GM12878 (cell line): ENCODE measurements at regions not wholly inside any gene's neighbourhood (a gene's known extent, or its start where the extent isn't known, plus 50 kb on each side); places are given as distances from the start of the nearest gene placed in this dataset.

Source experiments
- ATAC-seq: fragments of 200-7000 bp; cut with Tn5 transposase; 3 replicates; pipeline ENCODE4 v1.9.1; 2020; ENCODE audit warnings: mild to moderate bottlenecking, moderate library complexity
- BruUV-seq: library from RNA; stranded (reverse); fragments of 400-500 nt; replicated peaks from 2 replicates; lab custom pipeline; 2021; lab: Mats Ljungman, UMichigan
- CTCF ChIA-PET: fragments of 300-600 bp; sonication (Branson Sonifier 250); formaldehyde crosslinking; extraction: SDS; loops from one replicate; lab custom pipeline; 2021; ENCODE audit warnings: inconsistent platforms; lab: Yijun Ruan, JAX
- POLR2A ChIA-PET: fragments of 350-600 bp; formaldehyde crosslinking; extraction: SDS; loops from one replicate; lab custom pipeline; 2021; ENCODE audit warnings: inconsistent platforms; lab: Charles Lee
- RAD21 ChIA-PET: fragments of 300-600 bp; sonication (Branson Sonifier 250); formaldehyde crosslinking; loops from one replicate; lab custom pipeline; 2023; ENCODE audit warnings: antibody characterized with exemption; ENCODE audit not compliant: unreplicated experiment; lab: Charles Lee
- SMC1A ChIA-PET: fragments of 300-600 bp; sonication (Branson Sonifier 250); formaldehyde crosslinking; loops from one replicate; lab custom pipeline; 2023; ENCODE audit not compliant: unreplicated experiment, uncharacterized antibody; lab: Charles Lee
- DNase-seq: peaks from one replicate; pipeline ENCODE4 v3.0.0-alpha.2; 2011; ENCODE audit warnings: low read depth, low spot score
- FAIRE-seq: peaks from 3 replicates; lab custom pipeline; 2011; peaks lifted over from hg19 to GRCh38; lab: Jason Lieb, UNC
- H2AFZ ChIP-seq: 2 replicates; pipeline ENCODE4 v1.6.0; 2011; ENCODE audit warnings: low read depth, low read length, control low read depth; ENCODE audit not compliant: control insufficient read depth
- H3K27ac ChIP-seq: 2 replicates; pipeline ENCODE4 v1.5.1; 2011; ENCODE audit warnings: control low read depth; ENCODE audit not compliant: control insufficient read depth, insufficient read depth
- H3K27me3 ChIP-seq, 2 experiments: replicated peaks in 1 of 2; 2 replicates each; pipeline versions ENCODE4 v1.6.0 to v1.6.1; 2011; ENCODE audit warnings: low read length in 1 of 2; ENCODE audit not compliant: control insufficient read depth in 2 of 2, insufficient read depth in 2 of 2
- H3K36me3 ChIP-seq, 2 experiments: 2 replicates each; pipeline ENCODE4 v1.5.1; 2011; ENCODE audit warnings: low read length in 1 of 2; ENCODE audit not compliant: control insufficient read depth in 2 of 2, insufficient read depth in 2 of 2
- H3K4me1 ChIP-seq: 2 replicates; pipeline ENCODE4 v1.6.1; 2011; ENCODE audit warnings: mild to moderate bottlenecking, low read length, moderate library complexity, mixed read lengths; ENCODE audit not compliant: control insufficient read depth, insufficient read depth
- H3K4me2 ChIP-seq: 2 replicates; pipeline ENCODE4 v1.6.0; 2011; ENCODE audit warnings: control low read depth; ENCODE audit not compliant: control insufficient read depth, insufficient read depth
- H3K4me3 ChIP-seq: fragments of 200-600 bp; sonication (generic); 2 replicates; pipeline ENCODE4 v1.5.1; 2016
- H3K79me2 ChIP-seq: 2 replicates; pipeline ENCODE4 v1.6.0; 2011; ENCODE audit warnings: low read length; ENCODE audit not compliant: control insufficient read depth, insufficient read depth
- H3K9ac ChIP-seq: 2 replicates; pipeline ENCODE4 v1.8.0; 2011; ENCODE audit warnings: low read length, control low read depth, mixed read lengths; ENCODE audit not compliant: control insufficient read depth, insufficient read depth
- H3K9me3 ChIP-seq: replicated peaks from 3 replicates; pipeline ENCODE4 v1.5.1; 2011; ENCODE audit warnings: mild to moderate bottlenecking, low read length; ENCODE audit not compliant: control insufficient read depth, insufficient read depth
- H4K20me1 ChIP-seq: 2 replicates; pipeline ENCODE4 v1.6.0; 2011; ENCODE audit not compliant: control insufficient read depth, insufficient read depth
- BCL11A ChIP-seq: IDR thresholded peaks from 2 replicates; pipeline ENCODE4 v1.6.1; 2011; ENCODE audit warnings: low read depth, low read length
- MEF2A ChIP-seq: IDR thresholded peaks from 2 replicates; pipeline ENCODE4 v1.6.1; 2011; ENCODE audit warnings: low read depth, mild to moderate bottlenecking, low read length, moderate library complexity; ENCODE audit not compliant: insufficient read depth
- MEF2B ChIP-seq: fragments of 450-650 bp; IDR thresholded peaks from 2 replicates; pipeline ENCODE4 v1.6.1; 2018; ENCODE audit warnings: mild to moderate bottlenecking, moderate library complexity; ENCODE audit not compliant: partially characterized antibody, poor library complexity, severe bottlenecking
- NFYA ChIP-seq: IDR thresholded peaks from 2 replicates; pipeline ENCODE4 v1.6.1; 2011; ENCODE audit warnings: low read depth, mild to moderate bottlenecking, low read length, improper control_type of control experiment, borderline replicate concordance
- RBBP5 ChIP-seq: fragments of 200-600 bp; sonication (generic); conservative IDR thresholded peaks from 2 replicates; pipeline ENCODE4 v1.6.1; 2016
- SMAD1 ChIP-seq: fragments of 450-650 bp; IDR thresholded peaks from 2 replicates; pipeline ENCODE4 v1.6.1; 2018; ENCODE audit warnings: mild to moderate bottlenecking, low read depth; ENCODE audit not compliant: partially characterized antibody
- WRNIP1 ChIP-seq: IDR thresholded peaks from 2 replicates; pipeline ENCODE4 v1.6.1; 2011; ENCODE audit warnings: low read depth, low read length, improper control_type of control experiment, borderline replicate concordance
- YBX1 ChIP-seq: fragments of 450-650 bp; IDR thresholded peaks from 2 replicates; pipeline ENCODE4 v1.6.1; 2016; ENCODE audit warnings: antibody characterized with exemption
- ZNF24 ChIP-seq: fragments of 450-650 bp; IDR thresholded peaks from 2 replicates; pipeline ENCODE4 v1.6.1; 2017; ENCODE audit warnings: antibody characterized with exemption, mild to moderate bottlenecking
- ZNF274 ChIP-seq: IDR thresholded peaks from one replicate; pipeline ENCODE4 v1.8.0; 2011; ENCODE audit not compliant: insufficient read length, insufficient read depth
- WGBS: methylation state at CpG from one replicate; pipeline ENCODE4 v1.1.6; 2016; ENCODE audit warnings: low lambda C conversion rate; ENCODE audit not compliant: insufficient replicate concordance, insufficient coverage; ENCODE audit errors: missing lambda C conversion rate; 5-methylcytosine and 5-hydroxymethylcytosine counted together
- in situ Hi-C: fragments of 300-500 bp; cut with MboI; formaldehyde crosslinking; loops from 9 replicates; pipeline ENCODE4 v1.14.3; 2018; ENCODE audit warnings: mixed read lengths
- intact Hi-C: fragments of 100-400 bp; cut with micrococcal nuclease; formaldehyde crosslinking; loops from one replicate; pipeline ENCODE4 v1.14.2; 2022; ENCODE audit not compliant: unreplicated experiment
- TF ChIP-seq, protein P1 (sequence below): fragments of 450-650 bp; formaldehyde crosslinking; IDR thresholded peaks from 2 replicates; pipeline ENCODE4 v1.5.0; 2022; ENCODE audit warnings: mild to moderate bottlenecking, missing genetic modification characterization

DNA sequence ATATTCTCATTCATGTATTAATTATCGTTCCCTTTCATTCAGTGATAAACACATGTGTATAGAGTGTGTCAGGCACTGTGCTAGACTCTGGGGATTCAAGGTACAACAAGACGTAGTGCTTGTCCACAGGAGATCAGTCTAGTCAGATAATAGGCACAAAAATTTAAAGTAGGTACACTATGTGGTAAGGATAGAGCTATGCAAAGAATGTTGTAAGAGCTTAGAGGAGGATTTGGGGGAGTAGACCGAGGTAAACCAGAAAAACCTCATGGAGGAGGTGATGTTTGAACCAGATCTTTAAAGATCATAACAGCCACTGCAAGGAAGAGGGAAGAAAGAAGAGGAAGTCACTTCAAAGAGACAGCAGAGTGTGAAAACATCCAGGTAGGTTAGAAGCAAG, 256.9 kb upstream of the DDX18 start (continued):
- TF ChIP-seq WRNIP1 (no peak), NFYA (no peak), YBX1 (no peak), SMAD1 (no peak), BCL11A (no peak)
- TF ChIP-seq, protein P1, sequence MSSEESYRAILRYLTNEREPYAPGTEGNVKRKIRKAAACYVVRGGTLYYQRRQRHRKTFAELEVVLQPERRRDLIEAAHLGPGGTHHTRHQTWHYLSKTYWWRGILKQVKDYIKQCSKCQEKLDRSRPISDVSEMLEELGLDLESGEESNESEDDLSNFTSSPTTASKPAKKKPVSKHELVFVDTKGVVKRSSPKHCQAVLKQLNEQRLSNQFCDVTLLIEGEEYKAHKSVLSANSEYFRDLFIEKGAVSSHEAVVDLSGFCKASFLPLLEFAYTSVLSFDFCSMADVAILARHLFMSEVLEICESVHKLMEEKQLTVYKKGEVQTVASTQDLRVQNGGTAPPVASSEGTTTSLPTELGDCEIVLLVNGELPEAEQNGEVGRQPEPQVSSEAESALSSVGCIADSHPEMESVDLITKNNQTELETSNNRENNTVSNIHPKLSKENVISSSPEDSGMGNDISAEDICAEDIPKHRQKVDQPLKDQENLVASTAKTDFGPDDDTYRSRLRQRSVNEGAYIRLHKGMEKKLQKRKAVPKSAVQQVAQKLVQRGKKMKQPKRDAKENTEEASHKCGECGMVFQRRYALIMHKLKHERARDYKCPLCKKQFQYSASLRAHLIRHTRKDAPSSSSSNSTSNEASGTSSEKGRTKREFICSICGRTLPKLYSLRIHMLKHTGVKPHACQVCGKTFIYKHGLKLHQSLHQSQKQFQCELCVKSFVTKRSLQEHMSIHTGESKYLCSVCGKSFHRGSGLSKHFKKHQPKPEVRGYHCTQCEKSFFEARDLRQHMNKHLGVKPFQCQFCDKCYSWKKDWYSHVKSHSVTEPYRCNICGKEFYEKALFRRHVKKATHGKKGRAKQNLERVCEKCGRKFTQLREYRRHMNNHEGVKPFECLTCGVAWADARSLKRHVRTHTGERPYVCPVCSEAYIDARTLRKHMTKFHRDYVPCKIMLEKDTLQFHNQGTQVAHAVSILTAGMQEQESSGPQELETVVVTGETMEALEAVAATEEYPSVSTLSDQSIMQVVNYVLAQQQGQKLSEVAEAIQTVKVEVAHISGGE (CRISPR knock-in tag), result no peak

DNA sequence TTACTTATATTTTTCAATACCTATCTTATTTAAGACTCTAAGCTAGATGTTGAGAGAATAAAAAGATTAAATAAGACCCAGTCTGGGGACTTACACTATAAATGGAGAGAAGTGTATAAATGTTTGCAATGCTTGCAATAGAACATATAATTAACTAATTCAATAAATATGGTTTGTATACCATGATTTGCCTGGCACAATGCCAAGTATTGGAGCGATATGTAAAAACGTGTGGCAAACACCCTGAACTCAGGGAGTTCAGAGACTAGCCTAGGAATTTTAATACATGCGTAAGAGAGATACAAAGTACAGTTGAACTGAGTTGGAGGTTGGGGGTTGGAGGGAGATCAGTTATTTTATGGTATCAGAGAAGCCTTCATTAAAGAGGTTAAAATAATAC, 251.8 kb upstream of the DDX18 start:
- Histone ChIP-seq H3K4me1 (no peaks in the 10 kb centered on the region), H4K20me1 (no peaks in the 10 kb centered on the region), H3K27ac (no peak overlapping the region), H3K79me2 (no peaks in the 10 kb centered on the region)
- WGBS, result 36% methylated on average over 3 of the region's 3 CpGs
- SMC1A ChIA-PET, result no interaction called here
- TF ChIP-seq MEF2A (no peak), WRNIP1 (no peak), ZNF274 (no peak), ZNF24 (no peak), MEF2B (no peak), RBBP5 (no peak)
- TF ChIP-seq, all 136 proteins: peak for 0
- Histone ChIP-seq H3K9me3 (no peaks in the 10 kb centered on the region), H3K36me3 (no peaks in the 10 kb centered on the region), H2AFZ (no peak overlapping the region), H3K4me3 (no peak overlapping the region), H3K27me3 (no peaks in the 10 kb centered on the region), H3K9ac (no peak overlapping the region), H3K4me2 (no peak overlapping the region)
- ChIA-PET RAD21 (no interaction called here), CTCF (no interaction called here), POLR2A (no interaction called here)
- in situ Hi-C loops, result no loop called here
- intact Hi-C loops, result no loop called here
- BruUV-seq, result no TSS peak
- DNase-seq, result no peak
- ATAC-seq, result no peak
- no peak for FAIRE-seq
